ENCODE measurements at regions not wholly inside any gene's neighbourhood (a gene's known extent, or its start where the extent isn't known, plus 50 kb on each side); places are given as distances from the start of the nearest gene placed in this dataset.

DNA sequence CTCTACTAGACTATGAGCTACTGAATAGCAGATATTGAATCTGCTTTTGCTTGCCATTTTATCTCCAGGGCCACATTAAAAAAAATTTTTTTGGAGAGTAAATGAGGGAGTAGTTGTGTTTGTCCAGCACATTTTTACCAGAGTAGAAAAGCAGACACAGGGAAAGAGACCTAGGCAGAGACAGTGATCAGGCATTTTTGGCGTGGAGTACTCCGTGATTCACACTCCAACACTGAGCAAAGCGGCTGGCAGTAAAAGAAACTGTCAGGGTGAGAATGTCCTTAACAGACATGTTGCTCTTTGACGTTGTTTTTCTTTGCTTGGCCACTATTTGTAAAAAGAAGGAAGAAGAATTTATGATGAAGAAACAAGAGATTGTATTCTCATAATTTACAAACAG lies 304.0 kb downstream of the TDRD3 start:
- TF ChIP-seq, protein P1, sequence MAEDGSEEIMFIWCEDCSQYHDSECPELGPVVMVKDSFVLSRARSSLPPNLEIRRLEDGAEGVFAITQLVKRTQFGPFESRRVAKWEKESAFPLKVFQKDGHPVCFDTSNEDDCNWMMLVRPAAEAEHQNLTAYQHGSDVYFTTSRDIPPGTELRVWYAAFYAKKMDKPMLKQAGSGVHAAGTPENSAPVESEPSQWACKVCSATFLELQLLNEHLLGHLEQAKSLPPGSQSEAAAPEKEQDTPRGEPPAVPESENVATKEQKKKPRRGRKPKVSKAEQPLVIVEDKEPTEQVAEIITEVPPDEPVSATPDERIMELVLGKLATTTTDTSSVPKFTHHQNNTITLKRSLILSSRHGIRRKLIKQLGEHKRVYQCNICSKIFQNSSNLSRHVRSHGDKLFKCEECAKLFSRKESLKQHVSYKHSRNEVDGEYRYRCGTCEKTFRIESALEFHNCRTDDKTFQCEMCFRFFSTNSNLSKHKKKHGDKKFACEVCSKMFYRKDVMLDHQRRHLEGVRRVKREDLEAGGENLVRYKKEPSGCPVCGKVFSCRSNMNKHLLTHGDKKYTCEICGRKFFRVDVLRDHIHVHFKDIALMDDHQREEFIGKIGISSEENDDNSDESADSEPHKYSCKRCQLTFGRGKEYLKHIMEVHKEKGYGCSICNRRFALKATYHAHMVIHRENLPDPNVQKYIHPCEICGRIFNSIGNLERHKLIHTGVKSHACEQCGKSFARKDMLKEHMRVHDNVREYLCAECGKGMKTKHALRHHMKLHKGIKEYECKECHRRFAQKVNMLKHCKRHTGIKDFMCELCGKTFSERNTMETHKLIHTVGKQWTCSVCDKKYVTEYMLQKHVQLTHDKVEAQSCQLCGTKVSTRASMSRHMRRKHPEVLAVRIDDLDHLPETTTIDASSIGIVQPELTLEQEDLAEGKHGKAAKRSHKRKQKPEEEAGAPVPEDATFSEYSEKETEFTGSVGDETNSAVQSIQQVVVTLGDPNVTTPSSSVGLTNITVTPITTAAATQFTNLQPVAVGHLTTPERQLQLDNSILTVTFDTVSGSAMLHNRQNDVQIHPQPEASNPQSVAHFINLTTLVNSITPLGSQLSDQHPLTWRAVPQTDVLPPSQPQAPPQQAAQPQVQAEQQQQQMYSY (CRISPR knock-in tag; IDR thresholded peaks at IDR 0.05), result no peak
- TF ChIP-seq, protein P2, sequence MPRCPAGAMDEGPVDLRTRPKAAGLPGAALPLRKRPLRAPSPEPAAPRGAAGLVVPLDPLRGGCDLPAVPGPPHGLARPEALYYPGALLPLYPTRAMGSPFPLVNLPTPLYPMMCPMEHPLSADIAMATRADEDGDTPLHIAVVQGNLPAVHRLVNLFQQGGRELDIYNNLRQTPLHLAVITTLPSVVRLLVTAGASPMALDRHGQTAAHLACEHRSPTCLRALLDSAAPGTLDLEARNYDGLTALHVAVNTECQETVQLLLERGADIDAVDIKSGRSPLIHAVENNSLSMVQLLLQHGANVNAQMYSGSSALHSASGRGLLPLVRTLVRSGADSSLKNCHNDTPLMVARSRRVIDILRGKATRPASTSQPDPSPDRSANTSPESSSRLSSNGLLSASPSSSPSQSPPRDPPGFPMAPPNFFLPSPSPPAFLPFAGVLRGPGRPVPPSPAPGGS (IDR thresholded peaks at IDR 0.05; ENCODE audit: borderline replicate concordance, insufficient read depth, low read depth, low read length, poor library complexity, severe bottlenecking), result no peak
- TF ChIP-seq CHD2 (IDR thresholded peaks at IDR 0.05; ENCODE audit: borderline replicate concordance, low read depth, low read length) (no peak), POLR2A (IDR thresholded peaks at IDR 0.05; ENCODE audit: low read depth, low read length) (no peak), CBX5 (IDR thresholded peaks at IDR 0.05; ENCODE audit: low read depth) (no peak), EP300 (IDR thresholded peaks at IDR 0.05; ENCODE audit: borderline replicate concordance in 1 of 2, control insufficient read depth in 1 of 2, low read depth in 2 of 2, low read length in 2 of 2) (no peak)
- TF ChIP-seq, protein P3, sequence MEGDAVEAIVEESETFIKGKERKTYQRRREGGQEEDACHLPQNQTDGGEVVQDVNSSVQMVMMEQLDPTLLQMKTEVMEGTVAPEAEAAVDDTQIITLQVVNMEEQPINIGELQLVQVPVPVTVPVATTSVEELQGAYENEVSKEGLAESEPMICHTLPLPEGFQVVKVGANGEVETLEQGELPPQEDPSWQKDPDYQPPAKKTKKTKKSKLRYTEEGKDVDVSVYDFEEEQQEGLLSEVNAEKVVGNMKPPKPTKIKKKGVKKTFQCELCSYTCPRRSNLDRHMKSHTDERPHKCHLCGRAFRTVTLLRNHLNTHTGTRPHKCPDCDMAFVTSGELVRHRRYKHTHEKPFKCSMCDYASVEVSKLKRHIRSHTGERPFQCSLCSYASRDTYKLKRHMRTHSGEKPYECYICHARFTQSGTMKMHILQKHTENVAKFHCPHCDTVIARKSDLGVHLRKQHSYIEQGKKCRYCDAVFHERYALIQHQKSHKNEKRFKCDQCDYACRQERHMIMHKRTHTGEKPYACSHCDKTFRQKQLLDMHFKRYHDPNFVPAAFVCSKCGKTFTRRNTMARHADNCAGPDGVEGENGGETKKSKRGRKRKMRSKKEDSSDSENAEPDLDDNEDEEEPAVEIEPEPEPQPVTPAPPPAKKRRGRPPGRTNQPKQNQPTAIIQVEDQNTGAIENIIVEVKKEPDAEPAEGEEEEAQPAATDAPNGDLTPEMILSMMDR (IDR thresholded peaks at IDR 0.05 in 2 of 3, conservative IDR thresholded peaks at IDR 0.05 in 1 of 3; ENCODE audit: control insufficient read depth in 2 of 3, extremely low read depth in 1 of 3, insufficient read depth in 1 of 3, low read depth in 3 of 3, low read length in 3 of 3), result no peak
- TF ChIP-seq, protein P4, sequence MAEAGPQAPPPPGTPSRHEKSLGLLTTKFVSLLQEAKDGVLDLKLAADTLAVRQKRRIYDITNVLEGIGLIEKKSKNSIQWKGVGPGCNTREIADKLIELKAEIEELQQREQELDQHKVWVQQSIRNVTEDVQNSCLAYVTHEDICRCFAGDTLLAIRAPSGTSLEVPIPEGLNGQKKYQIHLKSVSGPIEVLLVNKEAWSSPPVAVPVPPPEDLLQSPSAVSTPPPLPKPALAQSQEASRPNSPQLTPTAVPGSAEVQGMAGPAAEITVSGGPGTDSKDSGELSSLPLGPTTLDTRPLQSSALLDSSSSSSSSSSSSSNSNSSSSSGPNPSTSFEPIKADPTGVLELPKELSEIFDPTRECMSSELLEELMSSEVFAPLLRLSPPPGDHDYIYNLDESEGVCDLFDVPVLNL (IDR thresholded peaks at IDR 0.05; ENCODE audit: low read depth, low read length), result no peak
- TF ChIP-seq, protein P5, sequence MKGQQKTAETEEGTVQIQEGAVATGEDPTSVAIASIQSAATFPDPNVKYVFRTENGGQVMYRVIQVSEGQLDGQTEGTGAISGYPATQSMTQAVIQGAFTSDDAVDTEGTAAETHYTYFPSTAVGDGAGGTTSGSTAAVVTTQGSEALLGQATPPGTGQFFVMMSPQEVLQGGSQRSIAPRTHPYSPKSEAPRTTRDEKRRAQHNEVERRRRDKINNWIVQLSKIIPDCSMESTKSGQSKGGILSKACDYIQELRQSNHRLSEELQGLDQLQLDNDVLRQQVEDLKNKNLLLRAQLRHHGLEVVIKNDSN (IDR thresholded peaks at IDR 0.05; ENCODE audit: borderline replicate concordance, extremely low read length, insufficient read depth, low read depth, low read length), result no peak
- TF ChIP-seq, protein P6, sequence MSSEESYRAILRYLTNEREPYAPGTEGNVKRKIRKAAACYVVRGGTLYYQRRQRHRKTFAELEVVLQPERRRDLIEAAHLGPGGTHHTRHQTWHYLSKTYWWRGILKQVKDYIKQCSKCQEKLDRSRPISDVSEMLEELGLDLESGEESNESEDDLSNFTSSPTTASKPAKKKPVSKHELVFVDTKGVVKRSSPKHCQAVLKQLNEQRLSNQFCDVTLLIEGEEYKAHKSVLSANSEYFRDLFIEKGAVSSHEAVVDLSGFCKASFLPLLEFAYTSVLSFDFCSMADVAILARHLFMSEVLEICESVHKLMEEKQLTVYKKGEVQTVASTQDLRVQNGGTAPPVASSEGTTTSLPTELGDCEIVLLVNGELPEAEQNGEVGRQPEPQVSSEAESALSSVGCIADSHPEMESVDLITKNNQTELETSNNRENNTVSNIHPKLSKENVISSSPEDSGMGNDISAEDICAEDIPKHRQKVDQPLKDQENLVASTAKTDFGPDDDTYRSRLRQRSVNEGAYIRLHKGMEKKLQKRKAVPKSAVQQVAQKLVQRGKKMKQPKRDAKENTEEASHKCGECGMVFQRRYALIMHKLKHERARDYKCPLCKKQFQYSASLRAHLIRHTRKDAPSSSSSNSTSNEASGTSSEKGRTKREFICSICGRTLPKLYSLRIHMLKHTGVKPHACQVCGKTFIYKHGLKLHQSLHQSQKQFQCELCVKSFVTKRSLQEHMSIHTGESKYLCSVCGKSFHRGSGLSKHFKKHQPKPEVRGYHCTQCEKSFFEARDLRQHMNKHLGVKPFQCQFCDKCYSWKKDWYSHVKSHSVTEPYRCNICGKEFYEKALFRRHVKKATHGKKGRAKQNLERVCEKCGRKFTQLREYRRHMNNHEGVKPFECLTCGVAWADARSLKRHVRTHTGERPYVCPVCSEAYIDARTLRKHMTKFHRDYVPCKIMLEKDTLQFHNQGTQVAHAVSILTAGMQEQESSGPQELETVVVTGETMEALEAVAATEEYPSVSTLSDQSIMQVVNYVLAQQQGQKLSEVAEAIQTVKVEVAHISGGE (CRISPR knock-in tag; IDR thresholded peaks at IDR 0.05), result no peak

Measured in GM12878 (cell line).